Naive thymus-derived CD4-positive, alpha-beta T cell (primary cell): ENCODE measurements at regions not wholly inside any gene's neighbourhood (a gene's known extent, or its start where the extent isn't known, plus 50 kb on each side); places are given as distances from the start of the nearest gene placed in this dataset.
"Not testable (repeated sequence)": the region's sequence is repeated elsewhere in the genome, so short reads cannot be mapped to it uniquely, and the experiment has no call there.

Source experiments
- ATAC-seq: fragments of 150-1000 bp; cut with Tn5 transposase; 2 replicates; pipeline ENCODE4 v1.10.0; 2021; ENCODE audit warnings: mild to moderate bottlenecking, moderate library complexity
- CTCF ChIA-PET: fragments of 350-600 bp; sonication (Branson Sonifier 250); formaldehyde crosslinking; loops from one replicate; lab custom pipeline; 2021; ENCODE audit warnings: antibody characterized with exemption; lab: Charles Lee
- POLR2A ChIA-PET: fragments of 350-600 bp; sonication (Branson Sonifier 250); formaldehyde crosslinking; loops from one replicate; lab custom pipeline; 2021; ENCODE audit warnings: antibody characterized with exemption, inconsistent platforms; lab: Charles Lee
- DNase-seq, 9 donors: peaks; one replicate each; pipeline versions ENCODE4 v3.0.0 to v3.0.0-alpha.2; 2020 to 2022; ENCODE audit warnings: mixed read lengths in 1 of 9
- H3K27ac ChIP-seq: one replicate; pipeline ENCODE4 v1.7.0; 2013; ENCODE audit warnings: mild to moderate bottlenecking, low read depth, low read length, moderate library complexity
- H3K27me3 ChIP-seq, 2 donors: one replicate each; pipeline ENCODE4 v1.7.0; 2013; ENCODE audit warnings: low read length in 2 of 2, mild to moderate bottlenecking in 2 of 2, moderate library complexity in 2 of 2; ENCODE audit not compliant: control insufficient read depth in 2 of 2, insufficient read depth in 2 of 2
- H3K36me3 ChIP-seq, 3 experiments: 1 replicate in 2 of 3; 2 replicates in 1 of 3; pipeline ENCODE4 v1.7.0; 2013; ENCODE audit warnings: low read length in 3 of 3, mild to moderate bottlenecking in 3 of 3, moderate library complexity in 1 of 3; ENCODE audit not compliant: insufficient read depth in 3 of 3, control insufficient read depth in 2 of 3
- H3K4me1 ChIP-seq, 2 donors: one replicate each; pipeline ENCODE4 v1.7.0; 2013; ENCODE audit warnings: low read length in 2 of 2, mild to moderate bottlenecking in 2 of 2, moderate library complexity in 1 of 2; ENCODE audit not compliant: control insufficient read depth in 2 of 2, insufficient read depth in 2 of 2
- H3K4me3 ChIP-seq: 2 replicates; pipeline ENCODE4 v1.7.0; 2013; ENCODE audit warnings: mild to moderate bottlenecking, low read length
- H3K9me3 ChIP-seq, 3 experiments: 1 replicate in 2 of 3; 2 replicates in 1 of 3; pipeline ENCODE4 v1.7.0; 2013; ENCODE audit warnings: low read length in 3 of 3; ENCODE audit not compliant: control insufficient read depth in 2 of 3
- H3K27ac Mint-ChIP-seq, 9 donors: one replicate each; pipeline ENCODE4 v1.8.0; 2020 to 2022; ENCODE audit warnings: mixed read lengths in 9 of 9, mild to moderate bottlenecking in 8 of 9, moderate library complexity in 5 of 9, inconsistent platforms in 2 of 9
- H3K27me3 Mint-ChIP-seq, 5 donors: one replicate each; pipeline ENCODE4 v1.8.0; 2021 to 2022; ENCODE audit warnings: mixed read lengths in 5 of 5, mild to moderate bottlenecking in 1 of 5
- H3K36me3 Mint-ChIP-seq, 5 donors: one replicate each; pipeline ENCODE4 v1.8.0; 2020 to 2022; ENCODE audit warnings: mixed read lengths in 5 of 5, mild to moderate bottlenecking in 3 of 5, inconsistent platforms in 1 of 5
- H3K4me1 Mint-ChIP-seq, 7 donors: one replicate each; pipeline ENCODE4 v1.8.0; 2020 to 2022; ENCODE audit warnings: mixed read lengths in 7 of 7, mild to moderate bottlenecking in 3 of 7, inconsistent platforms in 1 of 7
- H3K4me3 Mint-ChIP-seq, 10 donors: one replicate each; pipeline ENCODE4 v1.8.0; 2020 to 2022; ENCODE audit warnings: mild to moderate bottlenecking in 10 of 10, mixed read lengths in 10 of 10, moderate library complexity in 6 of 10, inconsistent platforms in 2 of 10
- H3K9me3 Mint-ChIP-seq, 11 donors: one replicate each; pipeline ENCODE4 v1.8.0; 2020 to 2022; ENCODE audit warnings: mixed read lengths in 11 of 11, mild to moderate bottlenecking in 4 of 11, inconsistent platforms in 1 of 11, moderate library complexity in 1 of 11
- intact Hi-C, 2 donors: fragments of 100-400 bp; cut with micrococcal nuclease; formaldehyde crosslinking; loops; one replicate each; pipeline ENCODE4 v1.15.1; 2023

DNA sequence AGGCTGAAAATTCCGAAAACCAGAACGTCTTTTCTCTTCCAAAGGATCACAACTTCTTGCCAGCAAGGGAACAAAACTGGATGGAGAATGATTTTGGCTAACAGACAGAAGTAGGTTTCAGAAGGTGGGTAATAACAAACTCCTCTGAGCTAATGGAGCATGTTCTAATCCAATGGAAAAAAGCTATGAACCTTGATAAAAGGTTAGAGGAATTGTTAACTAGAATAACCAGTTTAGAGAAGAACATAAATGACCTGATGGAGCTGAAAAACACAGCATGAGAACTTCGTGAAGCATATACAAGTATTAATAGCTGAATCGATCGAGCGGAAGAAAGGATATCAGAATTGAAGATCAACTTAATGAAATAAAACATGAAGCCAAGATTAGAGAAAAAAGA lies 626.7 kb upstream of the KCNMB2 start:
- H3K27me3 Mint-ChIP-seq, H3K4me1 Mint-ChIP-seq, H3K4me1 ChIP-seq, H3K36me3 Mint-ChIP-seq, H3K4me3 Mint-ChIP-seq, H3K36me3 ChIP-seq, H3K27ac ChIP-seq, POLR2A ChIA-PET, ATAC-seq, H3K4me3 ChIP-seq, H3K27me3 ChIP-seq, CTCF ChIA-PET, H3K27ac Mint-ChIP-seq, DNase-seq, H3K9me3 ChIP-seq, intact Hi-C loops: not testable (repeated sequence)
- peaks cover 0 to 16% (median 0%) of the 10 kb centered on the region in 11 donors for H3K9me3 Mint-ChIP-seq

DNA sequence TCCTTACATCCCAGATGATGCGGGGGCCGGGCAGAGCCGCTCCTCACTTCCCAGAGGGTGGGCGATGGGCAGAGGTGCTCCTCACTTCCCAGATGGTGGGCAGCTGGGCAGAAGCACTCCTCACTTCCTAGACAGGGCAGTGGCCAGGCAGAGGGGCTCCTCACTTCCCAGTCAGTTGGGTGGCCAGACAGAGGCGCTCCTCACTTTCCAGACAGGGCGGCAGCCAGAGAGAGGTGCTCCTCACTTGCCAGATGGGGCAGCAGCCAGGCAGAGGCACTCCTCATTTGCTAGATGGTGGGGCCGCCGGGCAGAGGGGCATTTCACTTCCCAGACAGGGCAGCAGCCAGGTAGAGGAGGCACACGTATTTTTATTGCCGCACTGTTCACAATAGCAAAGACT lies 622.0 kb upstream of the KCNMB2 start:
- DNase-seq: no peak
- H3K27ac ChIP-seq: no peak overlapping the region
- POLR2A ChIA-PET: no interaction called here
- ATAC-seq: no peak
- peaks cover 0 to 5% (median 0%) of the 10 kb centered on the region in 7 donors for H3K4me1 Mint-ChIP-seq
- H3K27ac Mint-ChIP-seq: no peak overlapping the region
- H3K36me3 ChIP-seq: no peaks in the 10 kb centered on the region
- H3K27me3 Mint-ChIP-seq: no peaks in the 10 kb centered on the region
- no peak overlapping the region for H3K4me3 ChIP-seq
- peaks cover 0 to 17% (median 0%) of the 10 kb centered on the region in 11 donors for H3K9me3 Mint-ChIP-seq
- CTCF ChIA-PET: no interaction called here
- intact Hi-C loops: no loop called here
- H3K9me3 ChIP-seq: no peaks in the 10 kb centered on the region
- no peak overlapping the region for H3K4me3 Mint-ChIP-seq
- no peaks in the 10 kb centered on the region for H3K4me1 ChIP-seq
- no peaks in the 10 kb centered on the region for H3K27me3 ChIP-seq
- peaks cover 0 to 4% (median 3%) of the 10 kb centered on the region in 5 donors for H3K36me3 Mint-ChIP-seq

- no peak for DNase-seq
- CTCF ChIA-PET: no interaction called here
- H3K36me3 ChIP-seq: no peaks in the 10 kb centered on the region
These were observed 619.8 kb upstream of the KCNMB2 start for GRCh38 chr3:177916461-177916860.

DNA sequence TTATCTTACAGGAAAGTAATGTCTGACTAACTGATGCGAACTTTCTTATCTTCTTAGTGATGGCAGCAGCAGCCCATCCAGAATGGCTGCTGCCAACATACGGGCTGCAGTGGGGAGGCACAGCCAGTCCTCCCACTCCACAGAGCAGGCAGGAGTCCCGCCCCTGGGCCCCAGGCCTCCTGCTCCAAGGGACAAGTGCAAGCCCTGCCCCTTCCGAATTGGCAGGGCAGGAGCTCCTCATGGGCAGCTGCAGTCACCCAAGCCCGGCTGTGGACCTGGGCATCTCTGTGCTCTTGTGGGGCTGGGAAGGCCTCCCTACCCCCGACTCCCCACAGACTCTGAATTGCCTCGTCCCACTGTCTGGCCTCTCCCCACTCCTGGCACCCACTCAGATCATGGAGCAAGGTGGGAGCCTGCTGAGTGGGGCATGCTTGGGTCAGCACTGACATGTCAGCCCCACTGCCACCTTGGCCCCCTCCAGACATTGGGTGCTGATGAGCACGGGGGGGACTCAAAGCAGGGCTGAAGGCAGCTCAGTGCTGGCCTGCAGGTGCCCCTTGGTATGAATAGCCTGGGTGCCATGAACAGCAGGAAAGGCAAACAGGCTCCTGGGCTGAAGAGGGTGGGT lies 618.9 kb upstream of the KCNMB2 start:
- Histone ChIP-seq H3K27me3 (no peaks in the 10 kb centered on the region), H3K36me3 (no peaks in the 10 kb centered on the region), H3K9me3 (no peaks in the 10 kb centered on the region), H3K27ac (no peak overlapping the region), H3K4me3 (no peak overlapping the region), H3K4me1 (no peaks in the 10 kb centered on the region)
- peak overlapping the region in 1 of 9 donors; percentile 38 for H3K27ac Mint-ChIP-seq
- H3K9me3 Mint-ChIP-seq: peaks cover 0 to 7% (median 0%) of the 10 kb centered on the region in 11 donors
- H3K4me3 Mint-ChIP-seq: no peak overlapping the region
- peaks cover 0 to 5% (median 0%) of the 10 kb centered on the region in 7 donors for H3K4me1 Mint-ChIP-seq
- DNase-seq (no peak), ATAC-seq (no peak)
- ChIA-PET CTCF (no interaction called here), POLR2A (no interaction called here)
- intact Hi-C loops: no loop called here
- H3K27me3 Mint-ChIP-seq: no peaks in the 10 kb centered on the region
- peaks cover 0 to 4% (median 0%) of the 10 kb centered on the region in 5 donors for H3K36me3 Mint-ChIP-seq

More at GRCh38 chr3:177916461-177916860, 619.8 kb upstream of the KCNMB2 start:
- intact Hi-C loops: no loop called here
- Histone ChIP-seq H3K27me3 (no peaks in the 10 kb centered on the region), H3K4me1 (no peaks in the 10 kb centered on the region), H3K4me3 (no peak overlapping the region), H3K9me3 (no peaks in the 10 kb centered on the region), H3K27ac (no peak overlapping the region)
- no peak overlapping the region for H3K27ac Mint-ChIP-seq
- H3K9me3 Mint-ChIP-seq: peaks cover 0 to 7% (median 0%) of the 10 kb centered on the region in 11 donors
- H3K4me1 Mint-ChIP-seq: peaks cover 0 to 5% (median 0%) of the 10 kb centered on the region in 7 donors
- H3K4me3 Mint-ChIP-seq: no peak overlapping the region
- H3K36me3 Mint-ChIP-seq: peaks cover 0 to 4% (median 0%) of the 10 kb centered on the region in 5 donors
- POLR2A ChIA-PET: no interaction called here
- no peaks in the 10 kb centered on the region for H3K27me3 Mint-ChIP-seq
- ATAC-seq: no peak

DNA sequence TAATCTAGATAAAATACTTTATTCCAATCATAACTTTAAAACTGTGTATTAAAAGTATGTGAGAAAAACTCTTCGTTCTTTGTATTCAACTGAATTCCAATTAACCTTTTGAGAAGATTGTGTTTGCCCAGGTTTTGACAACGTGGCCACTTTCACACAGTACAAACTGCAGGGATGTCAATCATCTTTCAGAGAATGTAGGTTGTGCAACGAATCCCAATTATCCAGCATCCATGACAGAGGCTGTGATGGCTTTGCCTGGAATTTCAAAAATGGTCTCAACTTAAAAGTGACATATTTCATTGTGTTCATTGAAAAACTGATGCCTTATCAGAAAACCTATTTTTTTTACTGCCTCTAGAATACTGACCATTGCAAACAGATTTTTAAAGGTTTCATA lies 615.1 kb upstream of the KCNMB2 start:
- Mint-ChIP-seq H3K4me1 (peaks cover 0 to 10% (median 0%) of the 10 kb centered on the region in 7 donors), H3K36me3 (peaks cover 0 to 3% (median 0%) of the 10 kb centered on the region in 5 donors), H3K4me3 (no peak overlapping the region), H3K27ac (no peak overlapping the region), H3K27me3 (no peaks in the 10 kb centered on the region), H3K9me3 (peaks cover 0 to 10% (median 2%) of the 10 kb centered on the region in 11 donors)
- Histone ChIP-seq H3K27ac (no peak overlapping the region), H3K4me1 (no peaks in the 10 kb centered on the region), H3K4me3 (no peak overlapping the region), H3K36me3 (no peaks in the 10 kb centered on the region), H3K9me3 (no peaks in the 10 kb centered on the region), H3K27me3 (no peaks in the 10 kb centered on the region)
- ChIA-PET CTCF (no interaction called here), POLR2A (no interaction called here)
- DNase-seq: no peak
- ATAC-seq: no peak
- intact Hi-C loops: no loop called here

- Histone ChIP-seq H3K36me3 (no peaks in the 10 kb centered on the region), H3K9me3 (no peaks in the 10 kb centered on the region), H3K4me3 (no peak overlapping the region), H3K4me1 (no peaks in the 10 kb centered on the region), H3K27ac (no peak overlapping the region), H3K27me3 (no peaks in the 10 kb centered on the region)
- peaks cover 0 to 3% (median 0%) of the 10 kb centered on the region in 5 donors for H3K36me3 Mint-ChIP-seq
- H3K27ac Mint-ChIP-seq: no peak overlapping the region
- no peak for DNase-seq
- no peaks in the 10 kb centered on the region for H3K27me3 Mint-ChIP-seq
- H3K4me1 Mint-ChIP-seq: peaks cover 0 to 5% (median 0%) of the 10 kb centered on the region in 7 donors
- intact Hi-C loops: no loop called here
- ChIA-PET CTCF (no interaction called here), POLR2A (no interaction called here)
- no peak for ATAC-seq
- peaks cover 0 to 10% (median 2%) of the 10 kb centered on the region in 11 donors for H3K9me3 Mint-ChIP-seq
- H3K4me3 Mint-ChIP-seq: no peak overlapping the region
These were observed 612.0 kb upstream of the KCNMB2 start for GRCh38 chr3:177924261-177924660.
